ENCODE measurements at regions not wholly inside any gene's neighbourhood (a gene's known extent, or its start where the extent isn't known, plus 50 kb on each side); places are given as distances from the start of the nearest gene placed in this dataset.
"Not testable (repeated sequence)": the region's sequence is repeated elsewhere in the genome, so short reads cannot be mapped to it uniquely, and the experiment has no call there.

- TF ChIP-seq, protein P1, sequence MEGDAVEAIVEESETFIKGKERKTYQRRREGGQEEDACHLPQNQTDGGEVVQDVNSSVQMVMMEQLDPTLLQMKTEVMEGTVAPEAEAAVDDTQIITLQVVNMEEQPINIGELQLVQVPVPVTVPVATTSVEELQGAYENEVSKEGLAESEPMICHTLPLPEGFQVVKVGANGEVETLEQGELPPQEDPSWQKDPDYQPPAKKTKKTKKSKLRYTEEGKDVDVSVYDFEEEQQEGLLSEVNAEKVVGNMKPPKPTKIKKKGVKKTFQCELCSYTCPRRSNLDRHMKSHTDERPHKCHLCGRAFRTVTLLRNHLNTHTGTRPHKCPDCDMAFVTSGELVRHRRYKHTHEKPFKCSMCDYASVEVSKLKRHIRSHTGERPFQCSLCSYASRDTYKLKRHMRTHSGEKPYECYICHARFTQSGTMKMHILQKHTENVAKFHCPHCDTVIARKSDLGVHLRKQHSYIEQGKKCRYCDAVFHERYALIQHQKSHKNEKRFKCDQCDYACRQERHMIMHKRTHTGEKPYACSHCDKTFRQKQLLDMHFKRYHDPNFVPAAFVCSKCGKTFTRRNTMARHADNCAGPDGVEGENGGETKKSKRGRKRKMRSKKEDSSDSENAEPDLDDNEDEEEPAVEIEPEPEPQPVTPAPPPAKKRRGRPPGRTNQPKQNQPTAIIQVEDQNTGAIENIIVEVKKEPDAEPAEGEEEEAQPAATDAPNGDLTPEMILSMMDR (IDR thresholded peaks at IDR 0.05), result not testable (repeated sequence)
- TF ChIP-seq POLR2A (IDR thresholded peaks at IDR 0.05), result not testable (repeated sequence)
These were observed 102.5 kb upstream of the WIPF3 start for GRCh38 chr7:29703830-29704229.

Data from testis (tissue), 2 donors.